HG02981 (cell line): ENCODE measurements at regions not wholly inside any gene's neighbourhood (a gene's known extent, or its start where the extent isn't known, plus 50 kb on each side); places are given as distances from the start of the nearest gene placed in this dataset.

Experiments used
- ATAC-seq: cut with Tn5 transposase; IDR thresholded peaks from one replicate; pipeline ENCODE4 v1.9.1; 2021; ENCODE audit warnings: mild to moderate bottlenecking, moderate library complexity; ENCODE audit not compliant: unreplicated experiment

GRCh38 chr1:5480906-5481305, 511.3 kb downstream of the NPHP4 start:
- no peak for ATAC-seq

GRCh38 chr1:5479876-5480646, 512.2 kb downstream of the NPHP4 start:
- ATAC-seq = no peak

GRCh38 chr1:5478961-5479360, 513.3 kb downstream of the NPHP4 start:
- ATAC-seq = no peak

DNA sequence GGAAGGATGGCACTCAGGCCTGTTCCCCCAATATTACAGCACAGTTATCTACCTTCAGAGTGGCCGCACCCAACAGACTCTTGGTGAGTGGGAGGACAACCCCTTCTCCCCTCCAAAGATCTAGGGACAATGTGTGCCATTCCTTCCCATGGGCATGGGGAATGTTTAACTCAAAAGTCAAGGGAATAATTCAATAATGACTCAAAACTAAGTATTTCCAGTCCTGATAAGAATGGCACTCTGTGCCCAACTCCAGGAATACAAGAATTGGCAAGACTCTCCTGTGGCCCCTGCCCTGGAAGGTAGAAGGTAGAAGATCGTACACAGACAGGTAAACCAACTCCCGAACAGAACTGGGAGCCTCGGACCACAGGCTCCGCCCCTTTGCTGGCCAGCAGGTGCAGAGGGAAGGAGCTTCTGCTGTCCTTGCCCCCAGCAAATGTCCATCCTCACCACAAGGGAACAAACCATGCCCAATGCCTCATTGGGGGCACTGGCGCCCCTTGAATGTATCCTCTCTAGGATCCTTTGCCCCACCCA, 514.0 kb downstream of the NPHP4 start:
- ATAC-seq = no peak

GRCh38 chr1:5477716-5478115, 514.5 kb downstream of the NPHP4 start:
- no peak for ATAC-seq

GRCh38 chr1:5475572-5475971, 516.7 kb downstream of the NPHP4 start:
- no peak for ATAC-seq

GRCh38 chr1:5473268-5473667, 519.0 kb downstream of the NPHP4 start:
- ATAC-seq = no peak

DNA sequence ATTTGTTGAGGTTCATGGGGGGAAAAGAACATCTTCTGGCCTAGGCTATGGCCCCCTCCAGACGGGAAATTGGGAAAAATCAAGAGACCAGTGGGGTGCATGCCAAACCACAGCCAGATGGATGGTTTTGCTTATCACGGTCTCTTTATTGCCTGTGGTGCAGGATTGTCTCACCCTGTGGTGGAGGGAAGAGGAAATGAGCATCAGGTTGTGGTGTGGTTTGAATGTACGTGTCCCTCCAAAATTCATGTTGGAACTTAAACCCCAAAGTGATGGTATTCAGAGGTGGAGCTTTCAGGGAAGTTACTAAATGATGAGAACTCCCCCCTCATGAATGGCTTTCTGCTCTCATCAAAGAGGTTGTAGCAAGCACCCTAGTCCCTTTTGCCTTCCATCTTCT, 525.7 kb downstream of the NPHP4 start:
- no peak for ATAC-seq

GRCh38 chr1:5465281-5465711, 526.9 kb downstream of the NPHP4 start:
- ATAC-seq = no peak

DNA sequence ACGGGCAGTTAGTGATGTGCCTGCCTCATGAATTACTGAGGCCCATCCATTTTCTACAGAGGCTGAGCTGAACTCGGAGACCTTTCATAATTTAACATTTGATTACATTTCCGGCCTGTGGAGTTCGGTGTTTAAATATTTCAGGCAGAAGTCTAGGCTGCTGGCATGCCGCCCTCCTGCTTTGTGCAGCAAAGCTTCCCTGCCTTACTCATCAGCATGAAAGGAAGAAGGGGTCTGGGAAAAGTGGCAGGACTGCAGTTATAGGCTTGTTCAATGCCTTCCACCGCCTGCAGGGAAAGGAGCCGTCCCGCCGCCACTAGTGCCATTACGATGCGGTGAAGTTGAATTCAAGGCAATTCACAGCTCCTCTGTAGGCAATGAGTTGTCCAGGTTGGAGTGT, 527.9 kb downstream of the NPHP4 start:
- no peak for ATAC-seq

DNA sequence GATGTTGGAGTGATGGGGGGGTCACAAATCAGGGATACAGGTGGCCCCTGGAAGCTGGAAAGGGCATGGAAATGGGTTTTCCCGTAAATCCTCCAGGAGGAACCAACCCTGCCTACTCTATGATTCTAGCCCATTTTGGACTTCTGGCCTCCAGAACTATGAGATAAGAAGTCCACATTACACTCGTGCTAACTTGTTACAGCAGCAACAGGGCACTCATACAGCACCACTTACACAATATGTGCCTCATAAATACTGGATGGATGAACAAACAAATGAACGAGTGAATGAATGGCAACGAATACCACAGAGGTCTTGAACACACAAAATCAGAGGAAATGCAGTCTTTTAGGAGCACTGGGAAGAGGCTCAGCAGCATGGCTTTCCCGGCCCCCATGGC, 531.3 kb downstream of the NPHP4 start:
- no peak for ATAC-seq

GRCh38 chr1:5459839-5460610, 532.2 kb downstream of the NPHP4 start:
- no peak for ATAC-seq

DNA sequence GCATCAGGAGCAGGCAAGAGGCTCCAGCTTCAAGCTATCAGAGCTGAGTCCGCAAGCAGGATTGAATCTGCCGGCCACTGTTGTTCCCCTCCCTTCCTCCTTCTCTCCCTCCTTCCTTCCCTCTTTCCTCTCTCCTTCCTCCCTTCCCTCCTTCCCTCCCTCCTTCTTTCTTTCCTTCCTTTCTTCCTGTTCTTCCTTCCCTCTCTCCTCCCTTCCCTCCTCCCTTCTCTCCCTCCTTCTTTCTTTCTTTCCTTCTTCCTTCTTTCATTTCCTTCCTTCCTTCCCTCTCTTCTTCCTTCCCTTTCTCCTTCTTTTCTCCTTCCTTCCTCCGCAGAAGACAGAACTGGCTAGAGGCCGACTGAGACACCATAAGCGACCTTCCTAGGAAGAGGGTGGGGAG, 534.0 kb downstream of the NPHP4 start:
- ATAC-seq = no peak

DNA sequence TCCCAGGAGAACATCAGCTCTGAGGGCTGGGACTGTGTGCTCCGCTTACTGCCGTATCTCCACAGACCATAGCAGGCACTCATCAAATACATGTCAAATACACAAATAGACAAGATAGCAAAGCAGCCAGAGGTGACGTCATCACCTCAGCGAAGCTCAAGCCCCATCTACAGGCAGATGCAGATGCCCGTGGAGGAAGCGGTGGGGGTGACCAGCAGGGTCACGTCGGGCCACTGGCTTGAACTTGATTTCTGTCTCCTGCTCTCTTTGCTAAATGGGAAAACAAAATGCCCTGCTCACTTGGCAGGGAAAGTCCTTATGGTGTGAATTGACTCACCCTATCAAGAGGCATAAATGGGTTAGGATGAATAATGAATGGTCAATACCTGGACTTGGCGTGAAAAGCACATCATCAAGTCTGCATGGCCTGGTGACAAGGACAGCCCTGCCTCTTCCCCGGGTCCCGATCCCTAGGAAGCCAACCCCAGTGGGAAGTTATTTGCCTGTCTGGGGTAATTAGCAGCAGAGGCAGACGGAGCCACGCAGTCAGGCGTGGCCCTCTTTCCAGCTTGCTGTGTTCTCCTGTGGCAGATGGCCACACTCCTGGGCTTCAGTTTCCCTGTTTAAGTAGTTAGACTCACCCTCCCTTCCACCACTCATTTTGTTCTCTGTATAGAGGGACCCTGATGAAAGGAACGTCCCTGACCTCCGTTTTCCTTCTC, 536.0 kb downstream of the NPHP4 start:
- ATAC-seq = no peak

DNA sequence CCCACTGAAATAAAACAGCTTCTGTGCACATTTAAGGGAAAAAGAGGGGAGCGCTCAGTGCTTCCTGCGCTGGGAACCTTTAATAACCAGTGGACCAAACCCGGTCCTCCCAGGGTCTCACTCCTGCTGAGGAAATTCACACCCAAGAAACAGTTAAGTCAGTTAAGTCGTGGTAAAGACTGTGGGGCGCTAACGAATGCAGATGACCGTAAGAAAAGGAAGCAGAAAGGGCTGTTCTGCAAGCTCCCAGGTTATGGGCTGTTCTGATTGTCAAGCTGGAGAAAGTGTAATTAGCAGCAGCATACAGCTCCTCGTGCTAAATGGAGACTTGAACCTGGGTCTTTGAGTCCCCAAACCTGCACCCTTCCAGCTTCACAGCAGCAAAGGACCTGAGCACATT, 536.6 kb downstream of the NPHP4 start:
- no peak for ATAC-seq

DNA sequence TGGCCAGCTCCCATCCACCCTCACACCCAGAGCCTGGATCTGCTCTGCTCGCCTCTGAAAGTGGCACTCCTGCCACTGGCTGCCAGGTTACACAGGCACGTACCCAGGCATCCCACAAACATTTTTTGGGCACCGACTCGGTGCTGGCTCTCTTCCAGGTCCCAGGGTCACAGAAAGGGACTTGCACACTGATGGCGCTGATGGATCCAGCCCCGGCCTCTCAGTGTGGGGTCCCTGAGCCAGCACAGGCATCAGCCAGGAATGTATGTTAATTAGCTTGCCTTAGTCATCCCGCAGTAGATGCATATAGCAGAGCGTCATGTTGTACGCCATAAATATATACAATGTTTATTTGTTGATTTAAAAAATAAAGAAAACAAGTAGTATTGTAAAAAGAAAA, 537.2 kb downstream of the NPHP4 start:
- ATAC-seq = no peak

GRCh38 chr1:5453347-5453746, 538.9 kb downstream of the NPHP4 start:
- no peak for ATAC-seq

DNA sequence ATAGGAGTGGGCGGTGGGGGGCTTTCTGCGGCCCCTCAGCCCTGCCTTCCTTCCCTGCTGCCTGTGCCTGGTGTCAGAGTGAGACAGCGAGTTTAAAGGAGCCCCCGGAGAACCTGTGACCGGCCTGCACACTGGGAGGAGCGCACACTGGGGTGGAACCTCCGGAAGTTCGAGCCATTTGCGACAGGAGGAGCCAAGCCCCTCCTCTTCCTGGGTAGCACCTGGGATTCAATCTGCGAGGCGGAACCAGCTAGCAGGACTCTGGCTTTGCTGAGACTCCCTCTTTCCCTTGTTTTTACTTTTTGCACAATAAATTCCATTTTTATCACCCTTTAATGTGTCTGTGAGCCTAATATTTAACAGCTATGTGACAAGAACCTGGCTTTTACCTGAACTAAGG, 540.6 kb downstream of the NPHP4 start:
- ATAC-seq = no peak

DNA sequence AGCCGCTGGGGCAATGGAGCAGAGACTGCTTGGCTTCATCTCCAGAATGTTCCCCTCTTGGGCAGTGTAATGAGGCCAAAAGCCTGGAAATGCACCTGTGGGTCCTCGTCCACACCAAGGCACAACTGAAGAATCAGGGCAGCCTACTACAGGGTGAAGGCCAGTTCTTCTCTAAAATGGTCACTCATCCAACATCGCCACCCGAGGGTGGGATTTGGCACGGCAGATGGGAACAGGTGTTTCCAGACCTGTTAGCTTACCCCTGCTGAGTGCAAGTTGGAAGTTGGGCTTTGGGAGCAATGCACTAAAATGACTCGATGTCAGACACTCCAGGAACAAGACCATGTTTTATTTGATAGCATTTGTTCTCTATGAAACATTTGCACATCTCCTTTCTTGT, 543.7 kb downstream of the NPHP4 start:
- ATAC-seq = no peak

GRCh38 chr1:5447503-5447960, 544.7 kb downstream of the NPHP4 start:
- ATAC-seq = no peak

- ATAC-seq = no peak
Observed at GRCh38 chr1:5444396-5444795, 547.8 kb downstream of the NPHP4 start.
